ENCODE measurements at regions not wholly inside any gene's neighbourhood (a gene's known extent, or its start where the extent isn't known, plus 50 kb on each side); places are given as distances from the start of the nearest gene placed in this dataset.

- Histone ChIP-seq H3K4me3 (no peak overlapping the region), H3K4me1 (no peaks in the 10 kb centered on the region), H3K27ac (no peak overlapping the region), H3K36me3 (no peaks in the 10 kb centered on the region), H3K9me3 (no peaks in the 10 kb centered on the region), H3K27me3 (peaks cover 11% of the 10 kb centered on the region)
- ATAC-seq: no peak
- DNase-seq: no peak
- intact Hi-C loops (cut with DNase I): no loop called here
- no peak for TF ChIP-seq CTCF (IDR thresholded peaks at IDR 0.05)
Measured at GRCh38 chr17:72345536-72345935, 224.7 kb downstream of the SOX9 start.

- peaks cover 11% of the 10 kb centered on the region for H3K27me3 ChIP-seq
- TF ChIP-seq CTCF (IDR thresholded peaks at IDR 0.05): no peak
- no peaks in the 10 kb centered on the region for H3K9me3 ChIP-seq
- H3K4me1 ChIP-seq: no peaks in the 10 kb centered on the region
- no peaks in the 10 kb centered on the region for H3K36me3 ChIP-seq
- H3K27ac ChIP-seq: no peak overlapping the region
- ATAC-seq (no peak), DNase-seq (no peak)
- intact Hi-C loops (cut with DNase I): no loop called here
- H3K4me3 ChIP-seq: no peak overlapping the region
Measured at GRCh38 chr17:72346306-72346705, 225.5 kb downstream of the SOX9 start.

- H3K4me3 ChIP-seq: no peak overlapping the region
- no peaks in the 10 kb centered on the region for H3K36me3 ChIP-seq
- peaks cover 3% of the 10 kb centered on the region for H3K27me3 ChIP-seq
- H3K9me3 ChIP-seq: no peaks in the 10 kb centered on the region
- intact Hi-C loops (cut with DNase I): no loop called here
- no peaks in the 10 kb centered on the region for H3K4me1 ChIP-seq
- DNase-seq (no peak), ATAC-seq (no peak)
- H3K27ac ChIP-seq: no peak overlapping the region
- no peak for TF ChIP-seq CTCF (IDR thresholded peaks at IDR 0.05)
Measured at GRCh38 chr17:72349011-72349410, 228.2 kb downstream of the SOX9 start.

GRCh38 chr17:72349491-72349995 lies 228.7 kb downstream of the SOX9 start:
- no peak for DNase-seq
- ATAC-seq: no peak
- H3K27ac ChIP-seq: no peak overlapping the region
- no peaks in the 10 kb centered on the region for H3K27me3 ChIP-seq
- intact Hi-C loops (cut with DNase I): no loop called here
- TF ChIP-seq CTCF (IDR thresholded peaks at IDR 0.05): no peak
- H3K4me1 ChIP-seq: no peaks in the 10 kb centered on the region
- H3K36me3 ChIP-seq: no peaks in the 10 kb centered on the region
- no peaks in the 10 kb centered on the region for H3K9me3 ChIP-seq
- no peak overlapping the region for H3K4me3 ChIP-seq

GRCh38 chr17:72350073-72350472 lies 229.3 kb downstream of the SOX9 start:
- no peaks in the 10 kb centered on the region for H3K9me3 ChIP-seq
- no peak overlapping the region for H3K27ac ChIP-seq
- no peak for DNase-seq
- no peak for ATAC-seq
- no peak overlapping the region for H3K4me3 ChIP-seq
- H3K27me3 ChIP-seq: no peaks in the 10 kb centered on the region
- no peaks in the 10 kb centered on the region for H3K4me1 ChIP-seq
- intact Hi-C loops (cut with DNase I): no loop called here
- no peak for TF ChIP-seq CTCF (IDR thresholded peaks at IDR 0.05)
- no peaks in the 10 kb centered on the region for H3K36me3 ChIP-seq

GRCh38 chr17:72351365-72351764 lies 230.5 kb downstream of the SOX9 start:
- no peak for TF ChIP-seq CTCF (IDR thresholded peaks at IDR 0.05)

More at GRCh38 chr17:72351365-72351764, 230.5 kb downstream of the SOX9 start:
- no peaks in the 10 kb centered on the region for H3K4me1 ChIP-seq
- no peaks in the 10 kb centered on the region for H3K36me3 ChIP-seq
- intact Hi-C loops (cut with DNase I): no loop called here
- no peaks in the 10 kb centered on the region for H3K9me3 ChIP-seq
- H3K4me3 ChIP-seq: no peak overlapping the region
- no peak overlapping the region for H3K27ac ChIP-seq
- DNase-seq: no peak
- ATAC-seq: no peak
- H3K27me3 ChIP-seq: no peaks in the 10 kb centered on the region
